DMS153 treated with DMSO at 0.1 percent for 48 hours (cell line): ENCODE measurements at regions not wholly inside any gene's neighbourhood (a gene's known extent, or its start where the extent isn't known, plus 50 kb on each side); places are given as distances from the start of the nearest gene placed in this dataset.

ENCODE experiments used
- DNase-seq: peaks from one replicate; lab custom pipeline; 2025; ENCODE audit not compliant: unreplicated experiment; lab: John Stamatoyannopoulos, UW

DNA sequence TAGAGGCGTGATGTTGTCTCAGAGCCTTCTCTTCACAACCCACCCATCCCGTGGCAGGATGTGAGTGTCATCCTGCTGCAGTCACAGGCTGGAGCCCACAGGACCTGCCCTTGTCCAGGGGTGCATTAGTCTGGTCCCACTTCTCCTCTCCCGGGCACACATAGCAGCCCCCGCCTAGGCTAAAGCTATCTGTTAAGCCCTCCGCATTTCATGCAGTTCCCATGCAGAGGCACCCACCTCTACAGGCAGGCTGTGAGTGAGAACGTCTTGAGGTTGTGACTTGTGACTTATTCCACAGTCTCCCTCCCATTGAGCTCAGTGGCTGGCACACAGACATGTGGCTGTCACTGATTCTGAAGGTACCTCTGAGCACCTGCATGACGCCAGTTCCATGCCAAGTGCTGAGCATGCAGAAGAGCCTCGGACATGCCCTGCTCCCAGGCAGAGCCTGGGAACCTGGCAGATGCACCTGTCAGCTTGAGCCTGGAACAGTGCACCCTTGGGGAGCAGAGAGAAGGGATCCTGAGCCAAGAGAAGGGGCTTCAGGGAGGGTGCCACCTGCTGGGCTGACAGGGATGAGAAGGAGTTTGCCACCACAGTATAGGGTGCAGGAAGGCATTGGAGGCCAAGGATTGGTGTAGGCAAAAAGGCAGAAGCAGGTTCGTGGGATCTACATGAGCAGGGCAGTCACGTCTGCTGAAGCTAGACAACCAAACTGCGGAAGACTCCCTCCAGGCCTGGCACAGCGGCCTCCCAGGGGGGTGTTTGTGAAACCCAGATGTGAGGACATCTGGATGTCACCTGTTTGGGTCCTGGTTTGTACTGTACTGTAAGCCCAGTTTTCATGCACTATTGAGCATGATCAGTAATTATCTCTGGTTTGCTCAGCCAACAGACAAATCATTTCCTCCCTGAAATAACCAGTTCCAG, 213.6 kb downstream of the GLI2 start:
- DNase-seq, result no peak

- DNase-seq, result no peak
Measured at GRCh38 chr2:120949957-120950590, 214.4 kb downstream of the GLI2 start.

DNA sequence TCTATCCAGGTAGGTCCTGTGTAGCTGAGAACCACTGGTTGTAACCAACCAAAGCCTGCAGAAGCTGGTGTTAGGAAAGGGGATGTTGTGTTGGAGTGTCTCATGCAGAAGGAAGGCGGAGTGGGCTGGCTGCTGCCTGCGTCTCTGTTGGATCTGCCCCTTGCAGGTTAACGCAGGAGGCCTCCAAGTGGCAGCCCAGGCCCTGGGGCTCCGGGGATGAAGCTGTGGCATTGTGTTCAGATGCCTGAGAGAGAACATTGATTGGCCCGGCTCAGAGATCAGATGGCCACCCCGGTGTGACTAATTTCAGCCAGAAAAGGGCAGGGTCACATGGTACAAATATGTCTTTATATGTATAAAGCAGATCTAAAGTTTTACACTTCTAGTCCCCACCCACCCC, 216.0 kb downstream of the GLI2 start:
- no peak for DNase-seq

GRCh38 chr2:120952318-120952717, 216.7 kb downstream of the GLI2 start:
- no peak for DNase-seq

DNA sequence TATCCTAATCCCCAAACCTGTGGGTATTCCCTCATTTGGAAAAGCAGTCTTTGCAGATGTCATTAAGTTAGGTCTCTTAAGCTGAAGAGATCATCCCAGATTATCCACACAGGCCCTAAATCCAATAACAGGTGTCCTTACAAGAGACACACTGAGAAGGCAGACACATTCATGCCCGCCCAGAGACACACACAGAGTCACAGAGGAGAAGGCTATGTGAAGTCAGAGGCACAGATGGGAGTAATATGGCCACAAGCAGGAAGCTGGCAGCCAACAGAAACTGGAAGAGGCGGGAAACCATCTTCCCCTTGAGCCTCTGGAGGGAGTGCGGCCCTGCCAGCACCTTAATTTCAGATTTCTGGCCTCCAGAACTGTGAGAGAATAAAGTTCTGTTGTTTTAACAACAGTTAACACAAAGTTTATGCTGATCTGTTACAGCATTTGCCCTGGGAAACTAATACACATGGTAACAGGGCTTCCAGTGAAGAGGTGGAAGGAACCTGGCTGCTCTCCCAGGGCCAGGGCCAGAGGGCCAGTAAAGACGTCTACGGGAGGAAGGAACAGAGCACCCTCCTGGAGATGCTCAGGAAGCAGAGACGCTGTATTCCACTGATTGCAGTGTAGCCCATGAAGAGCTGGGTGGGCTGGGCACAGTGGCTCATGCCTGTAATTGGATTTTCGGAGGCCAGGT, 217.5 kb downstream of the GLI2 start:
- no peak for DNase-seq

DNA sequence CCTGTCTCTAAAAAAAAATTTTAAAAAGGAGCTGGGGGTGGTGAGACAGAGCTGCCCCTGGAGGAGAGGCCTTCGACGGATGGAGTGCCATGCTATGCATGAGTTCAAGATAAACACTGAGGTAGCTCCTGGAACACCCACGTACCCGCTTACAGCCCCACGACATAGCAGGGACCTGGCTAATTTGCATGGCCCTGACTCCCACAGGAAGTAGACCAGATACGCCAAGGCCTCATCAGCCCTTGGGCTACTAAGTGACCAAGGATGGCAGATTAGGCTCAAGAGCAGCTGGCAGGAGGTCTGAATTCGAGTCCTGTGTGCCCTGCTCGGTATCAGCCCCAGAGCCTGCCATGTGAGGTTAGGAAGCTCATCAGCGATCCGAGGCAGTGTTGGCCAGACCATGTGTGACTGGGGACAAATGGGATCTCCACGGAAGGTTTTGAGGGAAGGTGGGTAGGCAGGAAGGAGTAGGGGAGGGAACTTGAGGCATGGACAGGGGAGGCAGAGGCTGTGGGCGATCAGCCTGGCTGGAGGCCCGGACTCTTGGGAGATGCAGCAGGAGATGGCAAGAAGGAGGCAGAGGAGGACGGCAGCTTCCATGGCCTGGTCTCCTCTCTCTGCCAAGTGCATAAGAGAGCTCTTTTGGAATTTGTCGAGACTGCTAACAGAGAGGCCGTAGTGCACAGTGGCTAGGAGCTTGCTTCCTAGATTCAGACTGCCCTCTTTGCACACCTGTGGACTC, 218.3 kb downstream of the GLI2 start:
- DNase-seq, result no peak

GRCh38 chr2:120954939-120955338, 219.3 kb downstream of the GLI2 start:
- DNase-seq, result no peak

GRCh38 chr2:120955427-120955826, 219.8 kb downstream of the GLI2 start:
- DNase-seq, result no peak

DNA sequence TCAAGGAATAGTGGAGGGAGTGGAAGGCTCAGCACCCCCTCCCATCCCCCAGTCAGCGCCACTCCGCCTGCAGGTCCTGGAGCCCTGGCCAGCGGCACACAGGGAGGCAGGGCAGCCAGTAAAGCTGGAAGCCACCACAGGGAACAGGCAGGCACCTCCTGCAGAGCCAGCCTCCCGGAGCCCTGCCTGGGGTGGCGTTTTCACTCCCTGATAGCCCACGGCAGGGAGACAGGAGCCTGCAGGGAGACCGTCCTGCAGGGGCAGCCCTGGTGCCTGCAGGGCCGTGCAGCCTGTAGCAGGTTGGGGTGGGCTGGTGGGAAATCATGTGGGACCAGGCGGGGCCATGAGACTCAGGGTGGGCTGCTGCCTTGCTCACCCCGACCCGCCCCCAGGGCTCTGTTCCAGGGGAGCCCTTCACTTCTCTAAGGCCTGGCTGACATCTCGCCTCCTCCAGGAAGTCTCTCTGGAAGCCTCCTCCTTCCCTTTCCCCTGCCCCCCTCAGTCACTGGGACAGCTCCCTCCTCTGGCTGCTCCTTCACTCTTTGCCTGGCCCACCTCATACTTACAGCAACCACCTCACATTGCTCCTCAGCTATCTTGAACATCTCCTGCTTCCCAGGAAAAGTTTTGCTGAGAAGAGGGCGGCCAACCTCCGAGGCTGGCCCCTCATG, 221.0 kb downstream of the GLI2 start:
- DNase-seq, result no peak

DNA sequence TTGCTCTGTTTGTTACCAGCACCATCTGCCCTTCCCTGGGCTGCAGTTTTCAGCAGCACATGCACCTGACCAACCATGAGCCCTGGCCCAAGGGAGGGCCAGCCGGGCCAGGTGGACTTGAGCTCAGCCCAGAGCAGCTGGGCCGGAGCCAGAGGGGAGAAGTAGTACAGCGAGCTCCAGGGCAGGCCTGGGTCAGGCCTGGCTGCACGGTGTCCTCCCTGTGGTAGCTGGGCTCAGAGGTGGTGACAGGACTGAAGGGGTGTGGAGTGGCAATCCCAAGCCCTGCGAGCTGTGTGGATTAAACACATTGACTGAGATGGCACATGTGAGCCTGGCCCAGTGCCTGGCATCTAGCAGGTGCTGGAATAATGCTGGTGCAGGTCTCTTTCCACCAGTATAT, 222.2 kb downstream of the GLI2 start:
- no peak for DNase-seq

DNA sequence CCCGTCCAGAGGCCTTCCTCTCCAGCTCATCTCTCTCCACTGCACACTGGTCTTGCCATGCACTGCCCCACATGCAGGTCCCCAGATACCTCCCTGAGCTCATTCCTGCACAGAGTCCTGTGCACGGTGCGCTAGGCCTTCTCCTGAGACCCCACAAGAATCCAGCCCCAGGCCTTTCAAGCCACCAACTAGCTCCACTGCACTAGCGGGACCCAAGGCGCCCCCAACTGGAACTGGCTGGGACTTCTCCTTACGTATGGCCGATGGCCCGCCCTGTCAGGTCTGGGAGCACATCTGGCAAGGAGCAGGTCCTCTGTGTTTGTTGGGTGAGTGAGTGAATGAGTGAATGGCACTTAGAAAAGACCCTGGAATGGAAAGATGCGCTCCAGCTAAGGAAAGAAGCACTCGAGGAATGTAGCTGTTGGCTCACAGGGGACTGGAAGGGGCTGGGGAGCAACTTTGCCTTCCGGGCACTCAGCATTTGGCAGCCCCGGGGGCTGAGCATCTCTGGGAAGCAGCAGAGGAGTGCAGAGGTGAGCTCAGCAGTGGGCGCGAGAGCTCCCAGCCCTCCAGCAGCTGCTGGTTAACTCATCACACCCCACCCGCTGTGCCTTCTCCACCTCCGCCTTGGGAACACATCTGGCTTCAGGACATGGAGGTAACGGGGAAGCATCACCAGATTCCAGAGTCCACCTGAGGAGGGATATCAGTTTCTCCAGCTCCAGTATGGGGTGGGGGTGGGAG, 223.1 kb downstream of the GLI2 start:
- DNase-seq, result no peak

GRCh38 chr2:120959426-120959825, 223.8 kb downstream of the GLI2 start:
- no peak for DNase-seq

DNA sequence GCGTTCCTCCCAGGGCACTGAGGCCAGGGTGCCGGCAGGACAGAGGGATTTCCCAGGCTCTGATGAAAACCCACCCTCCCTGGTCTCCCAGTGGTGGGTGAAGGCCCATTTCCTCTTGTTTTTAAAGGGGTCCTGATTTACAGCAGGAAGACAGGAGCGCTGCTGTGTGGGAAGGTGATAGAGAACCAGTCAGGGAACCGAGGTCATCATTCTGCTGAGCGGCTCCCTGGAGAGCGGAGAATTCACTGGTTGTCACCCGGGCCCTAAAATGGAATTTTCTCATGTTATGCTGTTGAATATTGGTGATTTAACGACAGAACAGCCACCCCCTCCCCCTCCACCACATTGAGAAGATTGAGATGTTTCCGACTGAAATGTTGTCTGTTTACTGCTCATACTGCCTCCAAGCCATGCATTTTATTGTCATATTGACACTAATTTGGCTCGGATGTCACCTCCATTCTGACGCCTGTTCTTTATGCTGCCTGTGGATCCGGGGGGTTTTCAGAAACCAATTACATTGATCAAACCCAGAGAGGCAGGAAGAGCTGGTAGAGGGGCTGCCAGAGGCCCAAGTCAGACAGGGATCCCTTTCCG, 225.2 kb downstream of the GLI2 start:
- no peak for DNase-seq

GRCh38 chr2:120961396-120961795, 225.7 kb downstream of the GLI2 start:
- no peak for DNase-seq

DNA sequence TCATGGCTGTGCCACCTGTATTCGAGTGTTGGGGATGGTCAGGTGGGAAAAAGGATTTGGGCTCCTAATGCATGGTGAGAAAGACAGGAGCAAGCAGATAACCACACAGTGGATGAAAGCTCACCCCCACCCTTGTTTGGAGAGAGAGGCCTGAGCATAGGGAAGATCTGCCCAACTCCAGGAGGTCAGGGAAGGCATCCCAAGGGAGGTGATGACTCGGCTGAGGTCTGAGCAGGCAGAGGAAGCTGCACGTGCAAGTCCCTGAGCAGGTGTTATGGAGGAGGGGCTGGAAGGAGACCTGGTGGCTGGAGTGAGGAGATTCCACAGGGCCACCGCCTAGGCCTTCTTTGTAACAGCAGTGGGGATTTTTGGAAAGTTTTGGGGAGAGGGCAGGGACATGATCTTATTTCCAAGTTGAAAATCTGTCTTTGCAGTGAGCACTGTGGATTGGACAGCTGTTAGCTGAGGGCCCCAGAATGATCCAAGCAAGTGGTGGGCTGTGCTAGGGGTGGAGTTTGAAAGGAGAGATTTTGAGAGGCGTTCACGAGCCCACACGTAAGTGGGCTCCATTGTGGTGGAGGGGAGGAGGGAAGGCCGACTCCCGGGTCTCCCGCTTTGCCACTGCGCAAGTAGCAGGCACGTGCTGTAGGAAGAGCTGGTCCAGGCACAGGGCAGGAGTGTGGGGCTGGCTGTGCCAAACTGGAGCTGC, 228.5 kb downstream of the GLI2 start:
- no peak for DNase-seq

DNA sequence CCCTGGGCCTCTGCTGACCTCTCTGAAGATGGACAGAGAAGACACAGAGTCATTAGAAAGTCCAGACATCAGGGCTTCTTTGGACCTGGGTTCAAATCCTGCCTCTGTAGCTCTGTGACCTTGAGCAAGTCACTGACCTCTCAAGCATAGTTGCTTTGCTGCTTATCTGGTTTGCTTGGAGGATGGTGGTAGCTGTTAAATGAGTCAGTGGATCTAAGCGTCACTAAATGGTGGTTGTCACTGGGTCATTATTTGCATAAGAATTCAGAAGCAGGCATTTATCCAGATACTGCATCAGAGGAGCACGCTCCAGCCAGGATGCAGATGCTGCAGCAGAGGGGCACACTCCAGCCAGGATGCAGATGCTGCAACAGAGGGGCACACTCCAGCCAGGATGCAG, 229.2 kb downstream of the GLI2 start:
- DNase-seq, result no peak

DNA sequence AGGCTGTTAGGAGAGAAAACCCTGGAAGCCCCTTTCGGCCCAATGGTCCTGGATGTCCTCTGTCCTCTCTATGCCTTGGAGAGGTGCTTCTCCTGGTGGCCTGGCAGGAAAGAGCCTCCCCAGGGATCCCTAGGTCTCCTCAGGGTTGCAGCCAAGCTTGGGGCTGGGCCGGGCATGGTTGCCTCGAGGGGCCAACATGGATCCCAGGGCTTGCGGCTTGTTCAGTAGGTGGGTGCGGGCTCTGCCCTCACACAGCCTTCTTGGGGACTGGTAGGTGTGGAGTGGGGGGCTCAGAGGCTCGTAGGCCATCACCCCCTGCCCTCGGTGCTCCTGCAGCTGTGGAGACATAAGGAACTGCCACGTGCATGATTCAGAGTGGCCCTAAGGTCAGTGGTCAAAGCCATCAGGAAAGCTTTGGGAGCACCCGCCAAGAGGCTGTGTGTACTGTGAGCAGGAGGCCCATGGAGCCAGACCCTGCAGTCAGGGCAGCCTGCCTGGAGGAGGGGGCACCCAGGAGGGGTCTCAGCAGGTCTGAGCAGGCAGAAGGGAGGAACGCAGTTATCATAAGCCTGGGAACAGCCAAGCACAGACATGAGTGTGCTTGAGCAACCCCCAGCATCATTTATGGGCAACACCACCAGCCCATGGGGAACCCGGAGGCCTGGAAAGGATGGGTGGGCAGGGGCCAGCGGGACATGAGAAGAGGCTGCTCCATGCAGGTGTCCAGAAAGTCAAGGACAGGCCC, 231.0 kb downstream of the GLI2 start:
- no peak for DNase-seq

DNA sequence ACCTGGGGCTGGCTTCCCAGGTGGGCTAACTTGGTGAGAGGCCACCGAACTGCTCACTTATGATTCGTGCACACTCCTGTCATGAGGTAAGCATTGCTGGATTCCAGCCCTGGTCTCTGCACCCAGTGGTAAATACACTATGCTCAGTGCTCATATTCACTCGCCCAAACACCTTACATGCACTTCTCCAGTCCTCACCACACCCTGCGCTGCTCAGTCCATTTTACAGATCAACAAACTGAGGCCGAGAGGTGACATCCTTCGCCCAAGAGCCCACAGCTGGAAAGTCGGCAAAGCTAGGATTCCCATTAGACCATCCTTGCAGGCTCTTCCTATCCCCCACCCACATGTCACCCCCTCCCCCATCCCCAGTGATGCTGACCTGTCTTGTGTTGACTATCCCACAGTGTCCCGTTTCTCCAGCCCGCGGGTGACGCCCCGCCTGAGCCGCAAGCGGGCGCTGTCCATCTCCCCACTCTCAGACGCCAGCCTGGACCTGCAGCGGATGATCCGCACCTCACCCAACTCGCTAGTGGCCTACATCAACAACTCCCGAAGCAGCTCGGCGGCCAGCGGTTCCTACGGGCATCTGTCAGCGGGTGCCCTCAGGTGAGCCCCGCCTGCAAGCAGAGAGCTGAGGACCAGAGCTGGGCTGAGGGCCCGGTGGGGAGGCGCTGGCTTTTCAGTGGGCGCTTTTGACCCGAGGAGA, 232.8 kb downstream of the GLI2 start:
- no peak for DNase-seq
